GM19025 (cell line): ENCODE measurements at regions not wholly inside any gene's neighbourhood (a gene's known extent, or its start where the extent isn't known, plus 50 kb on each side); places are given as distances from the start of the nearest gene placed in this dataset.
"Not testable (repeated sequence)": the region's sequence is repeated elsewhere in the genome, so short reads cannot be mapped to it uniquely, and the experiment has no call there.

Experiments
- ATAC-seq: cut with Tn5 transposase; IDR thresholded peaks from one replicate; pipeline ENCODE4 v1.9.1; 2021; ENCODE audit warnings: mild to moderate bottlenecking, low read depth, moderate library complexity; ENCODE audit not compliant: unreplicated experiment

GRCh38 chr10:57457972-57458512 lies 809.7 kb downstream of the IPMK start:
- ATAC-seq: no peak

DNA sequence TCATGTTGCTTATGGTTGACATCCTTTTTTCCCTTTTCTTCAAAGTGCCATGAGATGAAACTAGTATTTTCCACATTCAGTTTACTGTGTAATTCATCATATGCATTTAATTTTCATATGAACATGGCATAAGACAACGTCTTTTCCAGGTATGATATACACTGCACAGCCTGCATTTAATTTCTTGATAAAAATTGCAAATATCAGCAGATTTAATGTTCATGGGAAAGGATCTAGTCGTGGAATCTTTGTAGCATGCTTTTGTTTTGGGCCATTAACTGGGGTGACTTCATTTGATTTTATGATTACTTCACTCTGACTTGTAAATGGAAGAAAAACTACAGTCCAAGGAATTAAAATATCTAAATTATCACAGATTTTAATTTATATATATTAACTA lies 837.3 kb downstream of the IPMK start:
- no peak for ATAC-seq

- ATAC-seq: no peak
Measured at GRCh38 chr10:57420881-57421280, 846.8 kb downstream of the IPMK start.

- no peak for ATAC-seq
Measured at GRCh38 chr10:57418476-57418875, 849.2 kb downstream of the IPMK start.

GRCh38 chr10:57395923-57396322 lies 871.8 kb downstream of the IPMK start:
- no peak for ATAC-seq

DNA sequence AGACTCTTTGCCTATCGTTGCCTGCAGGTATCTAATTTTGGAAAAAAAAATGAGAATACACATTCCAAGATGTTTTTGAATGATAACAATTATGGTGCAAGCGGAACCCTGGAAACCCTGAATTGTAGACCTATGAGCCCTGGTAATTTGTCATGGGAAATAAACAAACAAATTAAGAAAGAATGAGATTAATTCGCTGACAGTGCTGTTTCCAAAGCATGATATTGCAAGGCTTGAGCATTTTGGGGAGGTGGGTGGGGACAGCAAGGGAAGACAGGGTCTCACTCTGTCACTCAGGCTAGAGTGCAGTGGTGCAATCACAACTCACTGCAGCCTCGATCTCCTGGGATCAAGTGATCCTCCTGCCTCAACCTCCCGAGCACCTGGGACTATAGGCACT lies 900.3 kb downstream of the IPMK start:
- no peak for ATAC-seq

- ATAC-seq: no peak
Measured at GRCh38 chr10:57362811-57363210, 904.9 kb downstream of the IPMK start.

GRCh38 chr10:57353403-57354003 lies 914.2 kb downstream of the IPMK start:
- ATAC-seq: no peak

GRCh38 chr10:57351076-57351475 lies 916.6 kb downstream of the IPMK start:
- ATAC-seq: no peak

GRCh38 chr10:57341294-57341693 lies 926.4 kb downstream of the IPMK start:
- ATAC-seq: no peak

- ATAC-seq: no peak
Measured at GRCh38 chr10:57338823-57339558, 928.7 kb downstream of the IPMK start.

GRCh38 chr10:57336865-57337264 lies 930.8 kb downstream of the IPMK start:
- ATAC-seq: no peak

GRCh38 chr10:57336341-57336740 lies 931.4 kb downstream of the IPMK start:
- no peak for ATAC-seq

- ATAC-seq: no peak
Measured at GRCh38 chr10:57334523-57334922, 933.2 kb downstream of the IPMK start.

GRCh38 chr10:57333880-57334279 lies 933.8 kb downstream of the IPMK start:
- ATAC-seq: no peak

GRCh38 chr10:57321400-57321854 lies 946.3 kb downstream of the IPMK start:
- ATAC-seq: not testable (repeated sequence)

- ATAC-seq: no peak
Measured at GRCh38 chr10:57320416-57320815, 947.3 kb downstream of the IPMK start.

GRCh38 chr10:57314046-57314445 lies 953.0 kb upstream of the ZWINT start:
- no peak for ATAC-seq

DNA sequence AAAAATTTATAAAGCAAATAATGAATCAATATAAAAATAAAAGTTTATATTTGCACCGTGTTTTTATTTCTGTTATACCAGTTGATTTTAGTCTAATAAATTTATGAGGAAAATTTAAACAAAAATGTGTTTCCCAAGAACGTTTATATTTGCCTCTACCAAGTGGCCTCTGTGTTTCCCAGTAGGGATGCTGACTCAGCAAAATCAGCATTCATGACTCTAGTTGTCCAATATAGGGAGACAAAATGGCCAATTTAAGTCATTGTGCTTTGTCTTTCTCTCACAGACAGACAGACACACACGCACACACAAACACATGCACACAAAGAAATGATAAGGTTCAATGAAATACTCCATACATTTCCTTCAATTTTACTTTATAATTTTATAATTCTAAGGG lies 942.5 kb upstream of the ZWINT start:
- no peak for ATAC-seq

DNA sequence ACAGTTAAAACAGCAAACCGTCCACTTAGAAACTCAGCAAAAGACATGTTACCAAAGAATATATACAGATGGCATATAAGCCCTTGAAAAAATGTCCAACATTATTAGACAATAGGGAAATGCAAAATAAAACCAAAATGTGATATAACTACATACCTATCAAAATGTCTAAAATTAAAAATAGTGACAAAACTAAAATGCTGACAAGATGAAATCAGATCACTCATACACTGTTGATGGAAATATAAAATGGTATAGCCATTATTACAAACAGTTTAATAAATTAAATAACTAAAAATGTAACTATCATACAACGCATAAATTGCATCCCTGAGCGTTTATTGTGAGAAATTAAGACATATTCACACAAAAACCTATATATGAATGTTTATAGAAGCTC lies 939.7 kb upstream of the ZWINT start:
- ATAC-seq: no peak

GRCh38 chr10:57294698-57295097 lies 933.6 kb upstream of the ZWINT start:
- no peak for ATAC-seq

GRCh38 chr10:57288754-57289153 lies 927.7 kb upstream of the ZWINT start:
- no peak for ATAC-seq
